Astrocyte (in vitro differentiated cells and primary cell): ENCODE measurements at regions not wholly inside any gene's neighbourhood (a gene's known extent, or its start where the extent isn't known, plus 50 kb on each side); places are given as distances from the start of the nearest gene placed in this dataset.

Experiments used
- EZH2 ChIP-seq: IDR thresholded peaks from 2 replicates; pipeline ENCODE4 v1.6.1; 2012; ENCODE audit warnings: mild to moderate bottlenecking, low read length, inconsistent platforms; ENCODE audit not compliant: insufficient read depth
- TF ChIP-seq, protein P1 (sequence below): IDR thresholded peaks from 2 replicates; pipeline ENCODE4 v1.5.1; 2011; ENCODE audit warnings: low read depth, mild to moderate bottlenecking, inconsistent platforms, low read length, moderate library complexity; ENCODE audit not compliant: insufficient read depth

DNA sequence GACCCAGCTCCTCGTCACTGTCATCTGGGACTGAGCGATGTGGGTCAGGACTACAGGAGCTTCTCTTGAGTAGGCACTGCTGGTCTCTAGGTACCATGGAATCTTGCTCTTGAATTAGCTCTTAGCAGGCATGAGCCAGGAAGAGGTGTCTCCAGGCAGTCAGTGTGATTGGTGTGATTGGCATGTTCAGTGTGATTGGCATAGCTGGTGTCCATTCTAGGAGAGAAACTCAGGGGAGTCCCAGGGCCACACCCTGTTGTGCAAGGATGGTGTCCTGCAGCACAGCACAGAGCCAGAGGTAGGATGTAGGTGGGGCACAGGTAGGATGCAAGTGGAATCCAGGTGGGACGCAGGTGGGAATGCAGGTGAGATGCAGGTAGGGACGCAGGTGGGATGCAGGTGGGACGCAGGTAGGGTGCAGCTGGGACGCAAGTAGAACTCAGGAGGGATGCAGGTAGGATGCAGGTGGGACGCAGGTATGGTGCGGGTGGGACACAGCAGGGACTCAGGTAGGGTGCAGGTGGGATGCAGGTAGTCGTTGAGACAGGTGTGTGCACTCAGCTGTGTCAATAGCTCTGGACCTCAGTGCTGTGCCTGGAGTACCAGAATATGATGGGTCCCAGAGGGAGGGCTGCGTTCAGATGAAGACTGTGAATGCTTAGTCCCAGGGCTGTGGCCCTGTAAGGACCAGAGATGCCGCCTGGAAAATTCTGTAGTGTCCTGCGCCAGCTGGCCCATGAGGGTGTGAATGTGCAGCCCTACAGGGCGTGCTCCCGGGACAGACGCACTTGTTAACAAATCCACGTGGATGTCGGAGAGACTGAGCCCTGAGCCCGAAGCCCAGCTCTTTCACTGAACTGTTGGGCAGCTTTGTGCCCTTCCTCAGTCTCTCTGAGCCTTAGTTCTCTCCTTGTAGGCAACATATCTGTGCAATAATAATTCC lies 248.2 kb upstream of the PITRM1 start:
- TF ChIP-seq, protein P1, sequence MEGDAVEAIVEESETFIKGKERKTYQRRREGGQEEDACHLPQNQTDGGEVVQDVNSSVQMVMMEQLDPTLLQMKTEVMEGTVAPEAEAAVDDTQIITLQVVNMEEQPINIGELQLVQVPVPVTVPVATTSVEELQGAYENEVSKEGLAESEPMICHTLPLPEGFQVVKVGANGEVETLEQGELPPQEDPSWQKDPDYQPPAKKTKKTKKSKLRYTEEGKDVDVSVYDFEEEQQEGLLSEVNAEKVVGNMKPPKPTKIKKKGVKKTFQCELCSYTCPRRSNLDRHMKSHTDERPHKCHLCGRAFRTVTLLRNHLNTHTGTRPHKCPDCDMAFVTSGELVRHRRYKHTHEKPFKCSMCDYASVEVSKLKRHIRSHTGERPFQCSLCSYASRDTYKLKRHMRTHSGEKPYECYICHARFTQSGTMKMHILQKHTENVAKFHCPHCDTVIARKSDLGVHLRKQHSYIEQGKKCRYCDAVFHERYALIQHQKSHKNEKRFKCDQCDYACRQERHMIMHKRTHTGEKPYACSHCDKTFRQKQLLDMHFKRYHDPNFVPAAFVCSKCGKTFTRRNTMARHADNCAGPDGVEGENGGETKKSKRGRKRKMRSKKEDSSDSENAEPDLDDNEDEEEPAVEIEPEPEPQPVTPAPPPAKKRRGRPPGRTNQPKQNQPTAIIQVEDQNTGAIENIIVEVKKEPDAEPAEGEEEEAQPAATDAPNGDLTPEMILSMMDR = no peak
- TF ChIP-seq EZH2 = no peak
